PC-9 (cell line): ENCODE measurements at regions not wholly inside any gene's neighbourhood (a gene's known extent, or its start where the extent isn't known, plus 50 kb on each side); places are given as distances from the start of the nearest gene placed in this dataset.
A peak's percentile ranks its signal among the peaks of the same experiment; 100 is the strongest.
"Not testable (repeated sequence)": the region's sequence is repeated elsewhere in the genome, so short reads cannot be mapped to it uniquely, and the experiment has no call there.

Experiments
- BruUV-seq: library from RNA; stranded (reverse); fragments of 400-500 nt; replicated peaks from 2 replicates; lab custom pipeline; 2021; lab: Mats Ljungman, UMichigan
- CTCF ChIA-PET: fragments of 300-600 bp; sonication (Branson Sonifier 250); formaldehyde crosslinking; loops from one replicate; lab custom pipeline; 2022; ENCODE audit warnings: antibody characterized with exemption; lab: Charles Lee
- POLR2A ChIA-PET: fragments of 300-600 bp; sonication (Branson Sonifier 250); formaldehyde crosslinking; loops from one replicate; lab custom pipeline; 2022; ENCODE audit warnings: antibody characterized with exemption; ENCODE audit not compliant: unreplicated experiment; lab: Charles Lee
- DNase-seq, 2 experiments: peaks; one replicate each; pipeline versions ENCODE4 v3.0.0 to v3.0.0-alpha.2; 2015 to 2022; ENCODE audit warnings: mixed read lengths in 1 of 2
- H2AFZ ChIP-seq: fragments of 200-600 bp; sonication (generic); 2 replicates; pipeline ENCODE4 v1.8.1; 2017; ENCODE audit warnings: antibody characterized with exemption
- H3F3A ChIP-seq: fragments of 200-600 bp; sonication (generic); 2 replicates; pipeline ENCODE4 v1.8.1; 2017; ENCODE audit warnings: antibody characterized with exemption, mild to moderate bottlenecking, low read depth; ENCODE audit not compliant: insufficient read depth
- H3K27ac ChIP-seq: fragments of 200-600 bp; sonication (generic); 2 replicates; pipeline ENCODE4 v1.6.1; 2016; ENCODE audit warnings: mixed run types
- H3K27me3 ChIP-seq: fragments of 200-600 bp; sonication (generic); 2 replicates; pipeline ENCODE4 v1.6.1; 2016; ENCODE audit warnings: low read depth, mixed run types; ENCODE audit not compliant: insufficient read depth
- H3K36me3 ChIP-seq: fragments of 200-600 bp; sonication (generic); 2 replicates; pipeline ENCODE4 v1.6.1; 2016; ENCODE audit warnings: low read depth, mixed run types
- H3K4me1 ChIP-seq: fragments of 200-600 bp; sonication (generic); replicated peaks from 2 replicates; pipeline ENCODE4 v1.6.1; 2016; ENCODE audit warnings: mixed run types; ENCODE audit not compliant: insufficient read depth
- H3K4me2 ChIP-seq: fragments of 200-600 bp; sonication (generic); 2 replicates; pipeline ENCODE4 v1.6.1; 2017; ENCODE audit warnings: mixed run types
- H3K4me3 ChIP-seq: fragments of 200-600 bp; sonication (generic); 2 replicates; pipeline ENCODE4 v1.6.1; 2016; ENCODE audit warnings: mixed run types
- H3K79me2 ChIP-seq: fragments of 200-600 bp; sonication (generic); 2 replicates; pipeline ENCODE4 v1.6.1; 2017; ENCODE audit warnings: low read depth, mixed run types
- H3K9me2 ChIP-seq: fragments of 200-600 bp; sonication (generic); 2 replicates; pipeline ENCODE4 v1.8.1; 2017; ENCODE audit warnings: mild to moderate bottlenecking; ENCODE audit not compliant: insufficient read depth
- H3K9me3 ChIP-seq: fragments of 200-600 bp; sonication (generic); 2 replicates; pipeline ENCODE4 v1.8.1; 2016; ENCODE audit warnings: low read depth; ENCODE audit not compliant: insufficient read depth
- H4K20me1 ChIP-seq: fragments of 200-600 bp; sonication (generic); 2 replicates; pipeline ENCODE4 v1.8.1; 2017; ENCODE audit not compliant: insufficient read depth
- EZH2 ChIP-seq: fragments of 200-600 bp; sonication (generic); IDR thresholded peaks from 2 replicates; pipeline ENCODE4 v1.8.0; 2017; ENCODE audit warnings: antibody characterized with exemption, low read depth
- intact Hi-C: fragments of 100-400 bp; cut with micrococcal nuclease; formaldehyde crosslinking; loops from one replicate; pipeline ENCODE4 v1.10.0; 2022; ENCODE audit not compliant: unreplicated experiment
- TF ChIP-seq, protein P1 (sequence below): fragments of 200-600 bp; sonication (generic); conservative IDR thresholded peaks from 2 replicates; pipeline ENCODE4 v1.6.1; 2017; ENCODE audit warnings: mixed run types, antibody characterized with exemption, mild to moderate bottlenecking, moderate library complexity

DNA sequence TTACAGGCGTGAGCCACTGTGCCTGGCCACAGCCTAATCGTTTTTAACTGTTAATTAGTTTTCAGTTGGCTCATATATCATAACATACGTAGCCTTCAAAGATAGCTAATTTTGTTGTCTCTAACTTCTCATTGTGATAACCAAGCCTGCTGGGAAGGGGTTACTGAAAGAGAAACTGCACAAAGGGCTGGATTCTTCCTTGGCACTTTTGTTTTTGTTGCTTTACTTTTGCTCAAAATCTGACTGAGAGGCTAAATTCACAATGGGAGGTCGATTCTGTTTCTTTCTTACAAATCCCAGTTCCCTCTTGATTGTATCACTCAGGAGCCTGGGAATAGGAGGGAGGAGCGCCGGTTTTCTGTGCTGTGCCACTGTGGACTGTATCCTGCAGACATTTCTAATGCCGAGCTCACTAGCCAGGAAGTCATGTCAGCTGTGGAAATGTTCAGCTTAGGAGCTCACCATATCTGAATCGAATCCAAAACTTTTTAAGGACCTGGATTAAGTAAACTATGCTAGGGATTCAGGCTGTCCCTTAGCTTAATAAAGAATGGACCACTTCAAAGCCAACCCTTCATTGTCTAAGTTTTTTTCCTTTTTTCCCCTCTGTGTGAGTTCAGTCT is 120.5 kb upstream of the FAT1 start:
- no peak for DNase-seq
- H3K9me2 ChIP-seq, result no peaks in the 10 kb centered on the region
- H3K4me1 ChIP-seq, result peaks cover 25% of the 10 kb centered on the region
- no peak overlapping the region for H2AFZ ChIP-seq
- intact Hi-C loops, result loop anchor here (2.0 kb wide), 2 partner anchors 79 to 93 kb away; no protein-coding TSS in a partner anchor
- H3K4me2 ChIP-seq, result no peak overlapping the region
- H3K36me3 ChIP-seq, result no peaks in the 10 kb centered on the region
- H4K20me1 ChIP-seq, result no peaks in the 10 kb centered on the region
- H3F3A ChIP-seq, result peaks cover 10% of the 10 kb centered on the region; the same call in 1 of the 2 replicates
- no peaks in the 10 kb centered on the region for H3K27me3 ChIP-seq
- H3K4me3 ChIP-seq, result no peak overlapping the region
- TF ChIP-seq EZH2, result no peak
- TF ChIP-seq, protein P1, sequence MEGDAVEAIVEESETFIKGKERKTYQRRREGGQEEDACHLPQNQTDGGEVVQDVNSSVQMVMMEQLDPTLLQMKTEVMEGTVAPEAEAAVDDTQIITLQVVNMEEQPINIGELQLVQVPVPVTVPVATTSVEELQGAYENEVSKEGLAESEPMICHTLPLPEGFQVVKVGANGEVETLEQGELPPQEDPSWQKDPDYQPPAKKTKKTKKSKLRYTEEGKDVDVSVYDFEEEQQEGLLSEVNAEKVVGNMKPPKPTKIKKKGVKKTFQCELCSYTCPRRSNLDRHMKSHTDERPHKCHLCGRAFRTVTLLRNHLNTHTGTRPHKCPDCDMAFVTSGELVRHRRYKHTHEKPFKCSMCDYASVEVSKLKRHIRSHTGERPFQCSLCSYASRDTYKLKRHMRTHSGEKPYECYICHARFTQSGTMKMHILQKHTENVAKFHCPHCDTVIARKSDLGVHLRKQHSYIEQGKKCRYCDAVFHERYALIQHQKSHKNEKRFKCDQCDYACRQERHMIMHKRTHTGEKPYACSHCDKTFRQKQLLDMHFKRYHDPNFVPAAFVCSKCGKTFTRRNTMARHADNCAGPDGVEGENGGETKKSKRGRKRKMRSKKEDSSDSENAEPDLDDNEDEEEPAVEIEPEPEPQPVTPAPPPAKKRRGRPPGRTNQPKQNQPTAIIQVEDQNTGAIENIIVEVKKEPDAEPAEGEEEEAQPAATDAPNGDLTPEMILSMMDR, result no peak
- ChIA-PET POLR2A (interaction anchor here (0.6 to 0.7 kb wide), 3 partner anchors 14 to 120 kb away, joined by 3 to 4 read pairs (median 4); no protein-coding TSS in a partner anchor), CTCF (no interaction called here)
- BruUV-seq, result no TSS peak
- peak overlapping the region; percentile 49 for H3K27ac ChIP-seq
- H3K79me2 ChIP-seq, result no peaks in the 10 kb centered on the region
- H3K9me3 ChIP-seq, result no peaks in the 10 kb centered on the region

DNA sequence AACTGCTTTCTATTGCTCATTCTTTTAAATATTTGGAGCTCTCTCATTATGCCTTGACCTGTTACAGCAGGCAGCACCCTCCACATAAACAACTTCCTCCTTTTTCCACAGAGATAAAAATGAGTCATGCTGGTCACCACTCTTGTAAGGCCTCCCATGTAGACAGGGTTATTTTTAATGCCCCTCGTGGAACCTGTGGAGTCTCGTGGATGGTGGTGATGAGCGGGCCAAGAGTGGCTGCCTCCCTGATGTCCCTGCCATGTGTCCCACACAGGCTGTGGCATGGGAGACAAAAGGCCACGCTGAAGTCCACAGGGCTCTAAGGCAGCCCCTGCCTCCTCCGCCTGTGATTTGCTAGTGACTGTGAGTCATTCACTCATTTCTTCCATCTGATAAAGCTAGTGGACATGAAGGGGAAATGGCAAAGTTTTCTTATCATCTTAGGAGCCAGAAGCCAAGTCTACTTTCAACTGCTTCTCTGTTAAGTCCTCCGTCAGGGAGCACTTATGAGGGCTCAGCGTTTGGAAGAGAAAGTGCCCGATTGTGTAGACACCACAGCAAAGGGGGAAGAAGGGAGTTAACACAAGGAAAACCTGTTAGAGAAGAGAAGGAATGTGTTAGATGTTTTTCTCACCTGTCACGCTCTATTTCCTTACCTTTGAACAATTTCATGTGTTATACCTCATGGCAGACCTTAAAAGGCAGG is 121.6 kb upstream of the FAT1 start:
- DNase-seq, result peak; percentile 53 to 74
- Histone ChIP-seq H3K79me2 (no peaks in the 10 kb centered on the region), H3K9me2 (no peaks in the 10 kb centered on the region), H3K4me2 (peak overlapping the region; percentile 46), H4K20me1 (no peaks in the 10 kb centered on the region), H3K4me1 (peaks cover 20% of the 10 kb centered on the region), H3K36me3 (no peaks in the 10 kb centered on the region), H3K27ac (peak overlapping the region; percentile 49), H3K9me3 (no peaks in the 10 kb centered on the region), H3K4me3 (no peak overlapping the region), H3F3A (peaks cover 10% of the 10 kb centered on the region; the same call in 1 of the 2 replicates), H2AFZ (peak overlapping the region; percentile 70), H3K27me3 (no peaks in the 10 kb centered on the region)
- CTCF ChIA-PET, result interaction anchor here (0.6 kb wide), 1 partner anchor 223 kb away, joined by 3 read pairs; no protein-coding TSS in a partner anchor
- TF ChIP-seq EZH2, result no peak
- TF ChIP-seq, protein P1, result no peak
- intact Hi-C loops, result loop anchor here (1.0 to 5.0 kb wide), 4 partner anchors 57 to 118 kb away; no protein-coding TSS in a partner anchor
- POLR2A ChIA-PET, result interaction anchor here (0.7 kb wide), 1 partner anchor 15 kb away, joined by 4 read pairs; no protein-coding TSS in a partner anchor
- TSS peak; percentile 53 for BruUV-seq

DNA sequence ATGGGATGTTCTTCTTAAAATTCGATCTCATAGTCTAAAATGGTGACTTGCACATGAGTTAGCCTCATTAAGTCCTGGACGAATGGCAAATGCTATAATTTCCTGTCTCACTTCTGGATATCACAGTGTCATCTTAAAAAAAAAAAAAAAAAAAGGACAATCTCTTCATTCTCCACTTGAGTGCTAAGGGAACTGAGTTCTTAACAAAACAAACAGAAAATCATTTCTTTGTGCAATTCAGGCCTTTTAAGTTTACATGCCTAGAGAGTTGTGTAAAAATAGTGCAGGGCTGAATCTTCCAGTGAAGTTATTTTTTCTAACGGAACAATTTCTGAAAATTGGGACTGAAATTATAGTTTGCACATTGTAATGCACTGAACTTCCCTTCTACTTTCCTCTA is 122.8 kb upstream of the FAT1 start:
- Histone ChIP-seq H3F3A (peaks cover 10% of the 10 kb centered on the region; the same call in 1 of the 2 replicates), H3K9me2 (no peaks in the 10 kb centered on the region), H3K36me3 (no peaks in the 10 kb centered on the region), H3K4me3 (no peak overlapping the region), H3K79me2 (no peaks in the 10 kb centered on the region), H3K9me3 (no peaks in the 10 kb centered on the region), H3K4me1 (peaks cover 20% of the 10 kb centered on the region), H3K27me3 (no peaks in the 10 kb centered on the region), H3K4me2 (no peak overlapping the region), H4K20me1 (no peaks in the 10 kb centered on the region), H2AFZ (no peak overlapping the region), H3K27ac (no peak overlapping the region)
- intact Hi-C loops, result loop anchor here (5.0 kb wide), 1 partner anchor 56 kb away; no protein-coding TSS in a partner anchor
- POLR2A ChIA-PET, result interaction anchor here (0.5 kb wide), 1 partner anchor 207 kb away, joined by 3 read pairs; no protein-coding TSS in a partner anchor
- TF ChIP-seq EZH2, result no peak
- TF ChIP-seq, protein P1, result no peak
- CTCF ChIA-PET, result no interaction called here
- no TSS peak for BruUV-seq
- no peak for DNase-seq

DNA sequence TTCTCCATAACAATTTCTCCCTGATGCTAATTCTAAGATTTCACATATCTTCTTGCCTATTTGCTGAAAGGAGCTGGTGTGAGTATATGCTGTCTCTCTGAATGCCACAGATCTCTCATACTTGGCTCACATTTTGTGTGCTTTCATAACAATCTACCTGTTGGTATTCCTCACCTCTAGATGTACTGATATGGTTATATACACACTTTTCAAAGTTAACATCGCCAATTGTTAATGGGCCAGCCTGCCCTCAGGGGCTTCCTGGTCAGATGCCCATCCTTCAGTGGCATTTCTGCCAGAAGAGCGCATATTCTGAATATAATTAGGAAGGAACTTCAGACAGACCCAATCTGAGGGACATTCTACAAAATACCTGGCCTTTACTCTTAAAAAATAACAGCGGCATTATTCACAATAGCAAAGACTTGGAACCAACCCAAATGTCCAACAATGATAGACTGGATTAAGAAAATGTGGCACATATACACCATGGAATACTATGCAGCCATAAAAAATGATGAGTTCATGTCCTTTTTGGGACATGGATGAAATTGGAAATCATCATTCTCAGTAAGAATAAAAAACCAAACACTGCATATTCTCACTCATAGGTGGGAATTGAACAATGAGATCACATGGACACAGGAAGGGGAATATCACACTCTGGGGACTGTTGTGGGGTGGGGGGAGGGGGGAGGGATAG is 123.9 kb upstream of the FAT1 start:
- POLR2A ChIA-PET, H2AFZ ChIP-seq, H3K4me3 ChIP-seq, H4K20me1 ChIP-seq, CTCF ChIA-PET, H3K9me3 ChIP-seq, H3K27me3 ChIP-seq, H3K27ac ChIP-seq, BruUV-seq, H3F3A ChIP-seq, H3K36me3 ChIP-seq, H3K79me2 ChIP-seq, H3K9me2 ChIP-seq, H3K4me2 ChIP-seq, DNase-seq: not testable (repeated sequence)
- peaks cover 20% of the 10 kb centered on the region for H3K4me1 ChIP-seq
- intact Hi-C loops, result loop anchor here (5.0 kb wide), 1 partner anchor 55 kb away; no protein-coding TSS in a partner anchor
